MCF 10A (cell line): ENCODE measurements at regions not wholly inside any gene's neighbourhood (a gene's known extent, or its start where the extent isn't known, plus 50 kb on each side); places are given as distances from the start of the nearest gene placed in this dataset.

Source experiments
- BruUV-seq: library from RNA; stranded (reverse); fragments of 400-500 nt; replicated peaks from 2 replicates; lab custom pipeline; 2021; lab: Mats Ljungman, UMichigan
- CTCF ChIA-PET: fragments of 300-600 bp; sonication (Branson Sonifier 250); formaldehyde crosslinking; extraction: SDS; loops from one replicate; lab custom pipeline; 2021; ENCODE audit warnings: antibody characterized with exemption, inconsistent platforms; lab: Yijun Ruan, JAX
- POLR2A ChIA-PET: fragments of 300-600, 350-650 bp; sonication (Branson Sonifier 250); formaldehyde crosslinking; extraction: SDS; loops from one replicate; lab custom pipeline; 2020; ENCODE audit warnings: antibody characterized with exemption, inconsistent platforms; lab: Yijun Ruan, JAX
- DNase-seq: peaks from one replicate; pipeline ENCODE4 v3.0.0-alpha.2; 2018; ENCODE audit not compliant: unreplicated experiment
- H3K27ac Mint-ChIP-seq: one replicate; pipeline ENCODE4 v1.8.0; 2022; ENCODE audit warnings: mild to moderate bottlenecking, low read depth, mixed read lengths; ENCODE audit not compliant: unreplicated experiment
- H3K27me3 Mint-ChIP-seq: one replicate; pipeline ENCODE4 v1.8.0; 2022; ENCODE audit warnings: mixed read lengths; ENCODE audit not compliant: insufficient read depth, unreplicated experiment
- H3K36me3 Mint-ChIP-seq: one replicate; pipeline ENCODE4 v1.8.0; 2022; ENCODE audit warnings: mild to moderate bottlenecking, moderate library complexity, mixed read lengths; ENCODE audit not compliant: insufficient read depth, unreplicated experiment
- H3K4me1 Mint-ChIP-seq: one replicate; pipeline ENCODE4 v1.8.0; 2022; ENCODE audit warnings: mixed read lengths; ENCODE audit not compliant: insufficient read depth, unreplicated experiment
- H3K4me3 Mint-ChIP-seq: one replicate; pipeline ENCODE4 v1.8.0; 2022; ENCODE audit warnings: mild to moderate bottlenecking, moderate library complexity, mixed read lengths; ENCODE audit not compliant: unreplicated experiment
- H3K9me3 Mint-ChIP-seq: one replicate; pipeline ENCODE4 v1.8.0; 2022; ENCODE audit warnings: mixed read lengths; ENCODE audit not compliant: unreplicated experiment
- intact Hi-C: fragments of 100-400 bp; cut with micrococcal nuclease; formaldehyde crosslinking; loops from 2 replicates; pipeline ENCODE4 v1.14.1; 2022
- TF ChIP-seq, protein P1 (sequence below): fragments of 200-600 bp; IDR thresholded peaks from one replicate; pipeline ENCODE4 v1.8.0; 2022; ENCODE audit warnings: antibody characterized with exemption, mild to moderate bottlenecking; ENCODE audit not compliant: unreplicated experiment

GRCh38 chr11:112455791-112456190 lies 195.1 kb upstream of the PLET1 start:
- Mint-ChIP-seq H3K4me3 (no peak overlapping the region), H3K9me3 (peaks cover 16% of the 10 kb centered on the region), H3K27me3 (peaks cover 12% of the 10 kb centered on the region), H3K36me3 (no peaks in the 10 kb centered on the region), H3K4me1 (peaks cover 5% of the 10 kb centered on the region), H3K27ac (no peak overlapping the region)
- ChIA-PET POLR2A (no interaction called here), CTCF (no interaction called here)
- DNase-seq = peak; percentile 21
- intact Hi-C loops = no loop called here
- no TSS peak for BruUV-seq
- TF ChIP-seq, protein P1, sequence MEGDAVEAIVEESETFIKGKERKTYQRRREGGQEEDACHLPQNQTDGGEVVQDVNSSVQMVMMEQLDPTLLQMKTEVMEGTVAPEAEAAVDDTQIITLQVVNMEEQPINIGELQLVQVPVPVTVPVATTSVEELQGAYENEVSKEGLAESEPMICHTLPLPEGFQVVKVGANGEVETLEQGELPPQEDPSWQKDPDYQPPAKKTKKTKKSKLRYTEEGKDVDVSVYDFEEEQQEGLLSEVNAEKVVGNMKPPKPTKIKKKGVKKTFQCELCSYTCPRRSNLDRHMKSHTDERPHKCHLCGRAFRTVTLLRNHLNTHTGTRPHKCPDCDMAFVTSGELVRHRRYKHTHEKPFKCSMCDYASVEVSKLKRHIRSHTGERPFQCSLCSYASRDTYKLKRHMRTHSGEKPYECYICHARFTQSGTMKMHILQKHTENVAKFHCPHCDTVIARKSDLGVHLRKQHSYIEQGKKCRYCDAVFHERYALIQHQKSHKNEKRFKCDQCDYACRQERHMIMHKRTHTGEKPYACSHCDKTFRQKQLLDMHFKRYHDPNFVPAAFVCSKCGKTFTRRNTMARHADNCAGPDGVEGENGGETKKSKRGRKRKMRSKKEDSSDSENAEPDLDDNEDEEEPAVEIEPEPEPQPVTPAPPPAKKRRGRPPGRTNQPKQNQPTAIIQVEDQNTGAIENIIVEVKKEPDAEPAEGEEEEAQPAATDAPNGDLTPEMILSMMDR = no peak

DNA sequence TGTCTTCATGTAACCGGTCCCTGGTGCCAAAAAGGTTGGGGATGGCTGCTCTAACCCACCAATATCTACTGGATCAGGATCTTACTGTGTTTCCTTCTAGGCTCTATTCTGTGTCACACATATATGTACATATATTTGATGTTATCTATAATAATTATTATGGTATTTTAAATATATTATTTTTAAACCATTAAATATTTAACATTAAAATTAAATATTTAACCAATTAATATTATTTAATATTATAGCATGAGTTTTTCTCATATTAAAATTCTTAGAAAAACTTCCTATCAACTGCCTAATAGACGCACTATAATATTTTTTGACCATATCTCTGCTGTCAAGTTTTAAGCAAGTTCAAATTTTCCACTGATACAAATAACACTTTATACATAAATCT lies 196.9 kb upstream of the PLET1 start:
- H3K36me3 Mint-ChIP-seq = no peaks in the 10 kb centered on the region
- H3K9me3 Mint-ChIP-seq = peaks cover 17% of the 10 kb centered on the region
- H3K27ac Mint-ChIP-seq = no peak overlapping the region
- H3K4me3 Mint-ChIP-seq = no peak overlapping the region
- H3K4me1 Mint-ChIP-seq = peaks cover 5% of the 10 kb centered on the region
- intact Hi-C loops = no loop called here
- no TSS peak for BruUV-seq
- ChIA-PET CTCF (interaction anchor here (0.6 kb wide), 1 partner anchor 178 kb away, joined by 4 read pairs; no protein-coding TSS in a partner anchor), POLR2A (no interaction called here)
- no peaks in the 10 kb centered on the region for H3K27me3 Mint-ChIP-seq
- no peak for DNase-seq
- TF ChIP-seq, protein P1 = no peak

DNA sequence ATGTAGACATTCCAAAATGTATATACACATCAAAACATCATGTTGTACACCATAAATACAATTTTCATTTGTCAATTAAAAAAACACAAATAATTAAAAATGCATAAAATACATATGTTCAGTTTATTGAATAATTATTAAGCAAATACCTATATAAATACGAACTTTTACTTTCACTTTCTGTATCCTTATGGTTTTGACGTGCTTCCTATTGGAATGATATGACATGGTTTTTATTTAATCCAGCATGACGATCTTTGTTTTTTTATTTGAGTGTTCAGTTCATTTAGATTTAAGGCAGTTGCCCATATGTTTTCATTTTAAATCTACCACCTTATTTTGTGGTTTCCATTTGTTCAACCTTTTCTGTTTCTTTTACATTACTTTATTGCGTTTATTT lies 198.3 kb upstream of the PLET1 start:
- POLR2A ChIA-PET = interaction anchor here (0.9 kb wide), 1 partner anchor 9 kb away, joined by 3 read pairs; no protein-coding TSS in a partner anchor
- peak overlapping the region; percentile 68 for H3K4me3 Mint-ChIP-seq

DNA sequence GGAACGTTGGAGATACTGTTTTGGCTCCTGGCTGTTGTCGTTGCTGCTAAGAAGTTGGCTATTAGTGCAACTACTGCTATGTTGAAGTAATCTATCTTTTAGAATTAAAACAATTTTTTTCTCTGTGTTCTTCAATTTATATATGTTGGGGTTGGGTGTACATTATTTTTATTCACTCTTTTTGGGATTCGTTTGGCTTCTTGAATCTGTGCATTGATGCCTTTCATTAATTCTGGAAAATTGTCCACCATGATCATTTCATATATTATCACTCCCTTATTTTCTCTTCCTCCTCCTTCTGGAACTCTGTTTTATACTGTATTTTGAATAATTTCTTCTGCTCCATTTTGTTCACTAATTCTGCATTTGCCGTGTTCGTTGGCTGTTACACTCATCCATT lies 199.5 kb upstream of the PLET1 start:
- no peaks in the 10 kb centered on the region for H3K36me3 Mint-ChIP-seq
- ChIA-PET CTCF (no interaction called here), POLR2A (no interaction called here)

More for the DNA sequence above, 198.3 kb upstream of the PLET1 start:
- peaks cover 17% of the 10 kb centered on the region for H3K9me3 Mint-ChIP-seq
- H3K27ac Mint-ChIP-seq = peak overlapping the region; percentile 61
- DNase-seq = peak; percentile 11
- BruUV-seq = no TSS peak
- no peaks in the 10 kb centered on the region for H3K36me3 Mint-ChIP-seq
- H3K4me1 Mint-ChIP-seq = peaks cover 5% of the 10 kb centered on the region
- H3K27me3 Mint-ChIP-seq = no peaks in the 10 kb centered on the region
- intact Hi-C loops = no loop called here
- TF ChIP-seq, protein P1 = no peak
- CTCF ChIA-PET = no interaction called here

More for the DNA sequence above, 199.5 kb upstream of the PLET1 start:
- no peak for DNase-seq
- intact Hi-C loops = no loop called here
- H3K4me3 Mint-ChIP-seq = no peak overlapping the region
- TF ChIP-seq, protein P1 = no peak
- peaks cover 17% of the 10 kb centered on the region for H3K9me3 Mint-ChIP-seq
- BruUV-seq = no TSS peak
- peaks cover 8% of the 10 kb centered on the region for H3K27me3 Mint-ChIP-seq
- peaks cover 5% of the 10 kb centered on the region for H3K4me1 Mint-ChIP-seq
- H3K27ac Mint-ChIP-seq = no peak overlapping the region
